OCI-LY3 (cell line): ENCODE measurements at regions not wholly inside any gene's neighbourhood (a gene's known extent, or its start where the extent isn't known, plus 50 kb on each side); places are given as distances from the start of the nearest gene placed in this dataset.

ENCODE experiments used
- H2AFZ ChIP-seq: fragments of 200-600, 300-600 bp; shearing (Covaris generic); 2 replicates; pipeline ENCODE4 v1.6.0; 2014; ENCODE audit warnings: antibody characterized with exemption, low read depth, low read length
- H3K27ac ChIP-seq: fragments of 200-600, 300-600 bp; sonication (generic); 2 replicates; pipeline ENCODE4 v1.5.1; 2014; ENCODE audit warnings: mild to moderate bottlenecking, low read length, moderate library complexity, mixed read lengths
- H3K27me3 ChIP-seq: fragments of 200-600, 300-600 bp; sonication (generic); 2 replicates; pipeline ENCODE4 v1.6.1; 2014; ENCODE audit warnings: low read depth, low read length, mixed read lengths
- H3K36me3 ChIP-seq: fragments of 200-600, 300-600 bp; sonication (generic); replicated peaks from 2 replicates; pipeline ENCODE3; 2014; ENCODE audit warnings: low read depth, low read length, mixed read lengths
- H3K4me1 ChIP-seq: fragments of 300-600, 200-600 bp; sonication (generic); 2 replicates; pipeline ENCODE4 v1.6.1; 2014; ENCODE audit warnings: low read length, mixed read lengths
- H3K4me2 ChIP-seq: fragments of 200-600, 300-600 bp; sonication (generic); 2 replicates; pipeline ENCODE4 v1.6.1; 2014; ENCODE audit warnings: low read length, mixed read lengths
- H3K4me3 ChIP-seq: fragments of 300-600, 200-600 bp; sonication (generic); 2 replicates; pipeline ENCODE4 v1.5.1; 2014; ENCODE audit warnings: antibody characterized with exemption, mild to moderate bottlenecking, low read length, moderate library complexity
- H3K79me2 ChIP-seq: fragments of 300-600, 200-600 bp; shearing (Covaris generic); 2 replicates; pipeline ENCODE4 v1.6.1; 2014; ENCODE audit warnings: mild to moderate bottlenecking, low read length, mixed read lengths
- H3K9ac ChIP-seq: fragments of 300-600, 200-600 bp; shearing (Covaris generic); 2 replicates; pipeline ENCODE4 v1.6.0; 2014; ENCODE audit warnings: mild to moderate bottlenecking, low read length, moderate library complexity
- H3K9me3 ChIP-seq: fragments of 200-600, 300-600 bp; shearing (Covaris generic); 2 replicates; pipeline ENCODE4 v1.6.1; 2014; ENCODE audit warnings: low read length, mixed read lengths; ENCODE audit not compliant: insufficient read depth
- H4K20me1 ChIP-seq: fragments of 200-600, 300-600 bp; sonication (generic); 2 replicates; pipeline ENCODE4 v1.6.1; 2016; ENCODE audit warnings: low read length, mixed read lengths; ENCODE audit not compliant: insufficient read depth
- CTCF ChIP-seq: fragments of 200-600, 300-600 bp; sonication (generic); IDR thresholded peaks from 2 replicates; pipeline ENCODE4 v1.5.1; 2014; ENCODE audit warnings: antibody characterized with exemption, low read length, low read depth
- EZH2phosphoT487 ChIP-seq: fragments of 200-600 bp; shearing (Covaris generic); IDR thresholded peaks from 2 replicates; pipeline ENCODE4 v1.6.1; 2018; ENCODE audit warnings: antibody characterized with exemption, mixed run types, low read depth

DNA sequence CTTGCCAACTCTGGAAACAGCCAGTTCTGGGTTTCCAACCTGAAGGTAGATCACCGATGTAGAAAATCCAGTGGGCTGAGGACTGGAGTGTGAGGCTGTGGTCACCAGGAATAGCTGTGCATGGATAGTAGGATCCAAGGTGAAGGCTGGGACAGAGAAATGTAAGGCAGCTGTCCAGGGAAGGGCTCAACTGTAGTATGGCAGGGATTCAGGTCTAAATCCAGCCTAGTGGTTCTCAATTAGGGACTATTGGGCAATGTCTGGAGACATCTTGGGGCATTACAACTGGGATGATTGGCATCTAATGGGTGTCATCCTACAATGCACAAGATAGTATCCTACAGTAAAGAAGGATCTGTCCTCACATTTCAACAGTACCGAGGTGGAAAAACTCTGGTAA lies 67.7 kb upstream of the RUNX1 start:
- no peaks in the 10 kb centered on the region for H3K79me2 ChIP-seq

GRCh38 chr21:35113064-35113463 lies 64.0 kb upstream of the RUNX1 start:
- no peak overlapping the region for H3K27ac ChIP-seq
- H3K27me3 ChIP-seq, result no peaks in the 10 kb centered on the region
- H3K9me3 ChIP-seq, result no peaks in the 10 kb centered on the region
- no peak overlapping the region for H2AFZ ChIP-seq
- TF ChIP-seq CTCF, result no peak
- TF ChIP-seq EZH2phosphoT487, result no peak
- H3K4me2 ChIP-seq, result no peak overlapping the region
- H3K4me3 ChIP-seq, result no peak overlapping the region
- no peak overlapping the region for H3K9ac ChIP-seq
- no peaks in the 10 kb centered on the region for H3K36me3 ChIP-seq
- no peaks in the 10 kb centered on the region for H4K20me1 ChIP-seq
- no peaks in the 10 kb centered on the region for H3K79me2 ChIP-seq
- no peaks in the 10 kb centered on the region for H3K4me1 ChIP-seq

More for the DNA sequence above, 67.7 kb upstream of the RUNX1 start:
- no peak overlapping the region for H3K27ac ChIP-seq
- no peak overlapping the region for H2AFZ ChIP-seq
- no peaks in the 10 kb centered on the region for H3K36me3 ChIP-seq
- no peaks in the 10 kb centered on the region for H3K9me3 ChIP-seq
- H3K4me2 ChIP-seq, result no peak overlapping the region
- no peaks in the 10 kb centered on the region for H3K4me1 ChIP-seq
- H3K27me3 ChIP-seq, result no peaks in the 10 kb centered on the region
- TF ChIP-seq EZH2phosphoT487 (no peak), CTCF (no peak)
- H3K9ac ChIP-seq, result no peak overlapping the region
- no peak overlapping the region for H3K4me3 ChIP-seq
- no peaks in the 10 kb centered on the region for H4K20me1 ChIP-seq

- H3K4me3 ChIP-seq, result no peak overlapping the region
- no peaks in the 10 kb centered on the region for H3K36me3 ChIP-seq
- no peaks in the 10 kb centered on the region for H3K9me3 ChIP-seq
- no peaks in the 10 kb centered on the region for H3K79me2 ChIP-seq
- H3K27ac ChIP-seq, result no peak overlapping the region
- TF ChIP-seq EZH2phosphoT487 (no peak), CTCF (no peak)
- no peaks in the 10 kb centered on the region for H4K20me1 ChIP-seq
- H3K9ac ChIP-seq, result no peak overlapping the region
- H3K27me3 ChIP-seq, result no peaks in the 10 kb centered on the region
- H3K4me2 ChIP-seq, result no peak overlapping the region
- H3K4me1 ChIP-seq, result no peaks in the 10 kb centered on the region
- no peak overlapping the region for H2AFZ ChIP-seq
Observed at GRCh38 chr21:35111321-35111930, 62.3 kb upstream of the RUNX1 start.

DNA sequence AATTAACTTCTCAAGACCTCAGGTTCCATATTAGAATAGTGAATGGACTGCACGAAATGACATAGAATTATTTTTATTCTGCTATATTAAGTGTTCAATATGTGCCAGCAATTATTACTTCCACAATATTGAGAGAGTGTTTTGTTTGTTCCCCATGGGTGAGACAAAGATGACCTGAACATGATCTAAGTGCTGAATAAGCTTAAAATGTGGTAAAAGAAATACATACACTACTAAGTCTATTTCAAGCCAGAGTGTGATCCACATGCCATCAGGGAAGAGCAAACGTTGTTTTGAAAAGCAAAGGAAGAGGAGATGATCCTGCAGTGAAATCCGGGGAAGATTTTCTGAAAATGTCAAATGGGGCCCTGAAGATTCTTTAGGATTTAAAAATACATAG lies 59.8 kb upstream of the RUNX1 start:
- Histone ChIP-seq H3K79me2 (no peaks in the 10 kb centered on the region), H2AFZ (no peak overlapping the region), H3K9ac (no peak overlapping the region), H3K4me2 (no peak overlapping the region), H3K27ac (no peak overlapping the region), H3K36me3 (no peaks in the 10 kb centered on the region), H3K27me3 (no peaks in the 10 kb centered on the region), H3K9me3 (no peaks in the 10 kb centered on the region), H3K4me1 (no peaks in the 10 kb centered on the region), H4K20me1 (no peaks in the 10 kb centered on the region), H3K4me3 (no peak overlapping the region)
- TF ChIP-seq EZH2phosphoT487, result no peak
- no peak for TF ChIP-seq CTCF
